NCI-H146 treated with DMSO at 0.1 percent for 48 hours (cell line): ENCODE measurements at regions not wholly inside any gene's neighbourhood (a gene's known extent, or its start where the extent isn't known, plus 50 kb on each side); places are given as distances from the start of the nearest gene placed in this dataset.
"Not testable (repeated sequence)": the region's sequence is repeated elsewhere in the genome, so short reads cannot be mapped to it uniquely, and the experiment has no call there.

Experiments used
- DNase-seq: peaks from one replicate; lab custom pipeline; 2025; ENCODE audit not compliant: unreplicated experiment; lab: John Stamatoyannopoulos, UW

DNA sequence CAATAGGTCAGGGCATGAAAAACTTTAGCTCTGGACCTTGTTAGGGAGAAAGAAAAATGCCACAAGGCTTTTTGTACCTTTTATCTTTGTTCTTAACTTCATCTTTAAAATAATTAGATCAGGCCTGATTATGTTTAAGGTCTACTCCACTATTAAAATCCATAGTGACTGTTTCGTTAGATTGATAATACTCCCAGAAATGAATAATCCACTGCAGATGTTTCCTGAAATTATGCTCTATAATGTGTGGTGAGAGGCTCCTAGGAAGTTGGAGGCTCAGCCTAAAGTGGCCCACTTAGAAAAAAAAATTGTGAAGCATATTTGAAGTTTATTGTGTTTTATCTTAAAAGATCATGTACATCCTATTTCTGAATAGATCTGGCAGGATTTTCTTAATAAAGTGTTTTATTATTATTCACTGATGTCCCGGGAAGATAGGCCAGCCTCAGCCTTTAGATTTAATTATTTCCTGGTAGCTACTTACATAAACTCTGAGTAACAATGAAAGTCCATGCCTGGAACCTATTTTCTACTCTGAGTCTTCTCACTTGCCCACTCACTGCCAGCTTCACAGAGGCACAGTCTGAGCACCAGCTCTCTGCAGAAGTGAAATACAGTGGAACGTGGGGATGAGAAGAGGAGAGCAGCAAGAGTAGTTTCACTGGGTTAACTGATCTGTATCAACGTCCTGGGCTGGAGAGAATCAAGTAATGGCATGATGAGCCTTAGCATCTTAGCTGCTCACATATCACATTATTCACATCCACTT is 126.8 kb upstream of the TMEM170B start:
- DNase-seq, result no peak

DNA sequence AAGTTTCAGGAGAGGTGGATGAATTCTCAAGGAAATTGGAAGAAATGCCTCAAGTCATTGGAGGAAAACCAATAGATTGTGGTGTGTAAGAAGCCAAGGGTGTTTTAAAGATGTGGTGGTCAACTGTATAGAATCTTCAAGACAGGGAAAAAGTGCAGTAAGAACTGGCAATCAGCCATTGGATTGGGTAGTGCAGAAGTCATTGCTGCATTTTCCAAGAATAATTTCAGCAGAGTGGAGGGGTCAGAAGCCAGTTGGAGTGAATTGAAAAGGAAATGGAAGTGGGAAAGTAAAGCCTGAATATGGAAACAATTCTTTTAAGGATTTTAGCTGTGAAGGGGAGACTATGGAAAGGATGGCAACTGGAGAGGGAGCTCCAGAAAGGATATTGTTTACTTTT is 128.2 kb upstream of the TMEM170B start:
- DNase-seq, result no peak

DNA sequence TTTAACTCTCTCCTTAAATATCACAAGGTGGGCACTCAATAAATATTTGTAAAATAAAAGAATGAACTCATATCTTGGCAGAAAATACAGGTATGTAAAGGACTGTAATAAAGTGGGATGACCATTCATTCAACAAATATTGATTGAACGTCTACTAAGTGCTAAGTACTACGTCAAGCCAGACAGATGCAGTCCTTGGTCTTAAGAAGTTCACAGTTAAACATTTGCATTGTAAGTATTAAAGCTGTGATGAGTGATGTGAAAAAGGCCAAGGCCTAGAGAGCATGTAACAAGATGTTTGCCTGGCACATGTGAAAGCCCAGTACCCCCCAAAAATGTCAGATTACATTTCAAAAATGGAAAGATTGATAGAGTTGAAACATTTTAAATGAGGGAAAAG is 130.1 kb upstream of the TMEM170B start:
- DNase-seq, result no peak

DNA sequence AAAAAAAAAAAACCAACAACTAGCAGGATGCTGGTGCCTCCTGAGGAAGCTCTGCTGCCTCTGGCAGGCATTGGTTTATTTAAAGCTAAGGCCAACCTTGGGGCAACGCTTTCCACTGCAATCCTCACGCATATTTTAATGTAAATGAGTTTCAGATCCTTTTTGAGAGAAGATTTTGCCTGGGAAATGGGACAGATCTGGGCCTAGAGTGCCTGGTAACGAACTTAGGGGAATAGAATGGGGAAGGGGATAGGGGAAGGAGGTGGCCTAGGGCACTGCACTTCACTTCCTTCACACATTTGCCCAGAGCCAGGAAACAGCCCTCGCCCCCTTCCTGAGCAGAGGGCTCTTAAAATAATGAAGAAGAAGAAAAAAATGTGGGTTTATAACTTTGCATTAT is 132.7 kb upstream of the TMEM170B start:
- DNase-seq, result no peak

DNA sequence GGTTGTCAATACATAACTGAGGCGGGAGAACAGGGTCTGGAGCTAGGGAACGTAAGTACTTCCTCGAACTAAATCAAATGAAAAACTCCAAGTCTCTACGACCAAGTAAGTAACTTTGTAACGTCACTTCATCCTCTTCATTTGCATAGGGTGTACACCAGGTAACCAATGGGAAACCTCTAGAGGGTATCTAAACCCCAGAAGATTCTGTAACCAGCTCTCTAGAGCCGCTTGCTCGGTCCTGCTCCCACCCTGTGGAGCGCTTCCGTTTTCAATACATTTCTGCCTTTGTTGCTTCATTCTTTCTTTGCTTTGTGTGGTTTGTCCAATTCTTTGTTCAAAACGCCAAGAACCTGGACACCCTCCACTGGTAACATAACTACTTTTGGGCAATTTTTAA is 133.5 kb upstream of the TMEM170B start:
- DNase-seq, result no peak

DNA sequence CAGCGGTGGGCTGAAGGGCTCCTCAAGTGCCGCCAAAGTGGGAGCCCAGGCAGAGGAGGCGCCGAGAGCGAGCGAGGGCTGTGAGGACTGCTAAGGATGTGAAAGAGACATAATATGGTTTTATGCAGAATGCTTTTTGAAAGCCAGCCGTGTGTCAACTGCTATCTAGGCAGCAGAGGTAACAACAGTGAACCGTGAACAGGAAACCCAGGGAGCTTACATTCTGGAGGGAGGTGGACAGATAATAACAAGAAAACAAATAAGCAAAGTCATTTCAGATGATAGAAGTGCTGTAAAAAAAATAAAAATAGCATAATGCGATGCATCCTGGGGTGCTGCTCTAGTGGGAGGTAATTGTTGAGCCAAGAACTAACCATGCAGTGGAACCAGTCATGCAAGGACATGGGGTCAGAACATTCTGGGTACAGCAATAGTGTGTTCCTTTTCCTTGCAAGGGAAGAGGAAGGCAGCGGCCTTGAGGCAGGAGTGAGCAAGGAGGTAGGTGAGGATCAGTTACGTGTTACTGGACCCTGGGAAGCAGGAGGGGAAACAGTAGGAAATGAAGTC is 134.4 kb upstream of the TMEM170B start:
- no peak for DNase-seq

DNA sequence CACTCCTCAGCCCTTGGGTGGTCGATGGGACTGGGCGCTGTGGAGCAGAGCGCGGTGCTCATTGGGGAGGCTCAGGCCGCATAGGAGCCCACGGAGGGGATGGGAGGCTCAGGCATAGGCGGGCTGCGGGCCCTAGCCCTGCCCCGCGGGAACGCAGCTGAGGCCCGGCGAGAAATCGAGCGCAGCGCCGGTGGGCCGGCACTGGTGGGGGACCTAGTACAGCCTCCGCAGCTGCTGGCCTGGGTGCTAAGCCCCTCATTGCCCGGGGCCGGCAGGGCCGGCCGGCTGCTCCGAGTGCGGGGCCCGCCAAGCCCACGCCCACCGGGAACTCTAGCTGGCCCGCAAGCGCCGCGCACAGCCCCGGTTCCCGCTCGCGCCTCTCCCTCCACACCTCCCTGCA is 135.0 kb upstream of the TMEM170B start:
- DNase-seq, result not testable (repeated sequence)

DNA sequence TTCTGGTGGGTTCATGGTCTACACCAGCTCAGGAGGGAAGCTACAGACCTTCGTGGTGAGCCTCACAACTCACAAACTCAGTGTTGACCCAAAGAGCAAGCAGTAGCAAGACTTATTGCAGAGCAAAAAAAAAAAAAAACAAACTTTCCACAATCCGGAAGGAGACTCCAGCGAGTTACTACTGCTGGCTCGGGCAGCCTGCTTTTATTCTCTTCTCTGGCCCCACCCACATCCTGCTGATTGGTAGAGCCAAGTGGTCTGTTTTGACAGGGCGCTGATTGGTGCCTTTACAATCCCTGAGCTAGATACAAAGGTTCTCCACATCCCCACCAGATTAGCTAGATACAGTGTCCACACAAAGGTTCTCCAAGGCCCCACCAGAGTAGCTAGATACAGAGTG is 135.6 kb upstream of the TMEM170B start:
- DNase-seq, result not testable (repeated sequence)

DNA sequence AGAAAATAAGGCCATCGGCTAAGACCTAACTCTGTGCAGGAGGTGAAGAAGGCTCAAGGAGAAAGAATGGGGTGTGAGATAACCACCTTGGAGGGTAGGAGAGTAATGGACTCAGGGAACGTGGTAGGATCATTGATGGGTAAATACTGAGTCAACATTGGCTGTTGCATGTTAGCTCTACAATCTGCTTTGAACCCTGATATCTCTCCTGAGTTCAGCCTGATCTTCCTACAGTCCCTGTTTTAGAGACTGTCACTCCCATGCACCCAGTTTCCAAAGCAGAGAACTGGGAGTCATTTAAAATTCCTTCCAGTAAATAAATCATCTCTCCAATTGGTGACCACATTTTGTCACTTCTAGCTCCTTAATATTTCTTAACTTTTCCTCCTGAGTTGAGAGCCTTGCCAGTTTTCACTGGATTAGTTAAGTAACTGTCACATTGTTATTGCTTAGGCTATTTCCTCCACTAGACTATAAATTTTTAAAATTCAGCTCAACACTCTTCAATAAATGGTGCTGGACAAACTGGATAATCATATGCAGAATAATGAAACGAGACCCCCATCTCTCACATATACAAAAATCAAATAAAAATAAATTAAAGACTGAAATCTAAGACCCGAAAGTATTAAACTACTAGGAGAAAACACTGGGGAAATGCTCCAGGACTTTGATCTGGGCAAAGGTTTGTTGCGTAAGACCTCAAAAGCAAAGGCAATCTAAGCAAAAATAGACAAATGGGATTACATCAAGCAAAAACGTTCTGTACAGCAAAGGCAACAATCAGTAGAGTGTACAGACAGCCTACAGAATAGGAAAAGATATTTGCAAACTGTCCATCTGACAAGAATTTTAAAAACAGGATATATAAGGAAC is 138.9 kb upstream of the TMEM170B start:
- DNase-seq, result no peak

DNA sequence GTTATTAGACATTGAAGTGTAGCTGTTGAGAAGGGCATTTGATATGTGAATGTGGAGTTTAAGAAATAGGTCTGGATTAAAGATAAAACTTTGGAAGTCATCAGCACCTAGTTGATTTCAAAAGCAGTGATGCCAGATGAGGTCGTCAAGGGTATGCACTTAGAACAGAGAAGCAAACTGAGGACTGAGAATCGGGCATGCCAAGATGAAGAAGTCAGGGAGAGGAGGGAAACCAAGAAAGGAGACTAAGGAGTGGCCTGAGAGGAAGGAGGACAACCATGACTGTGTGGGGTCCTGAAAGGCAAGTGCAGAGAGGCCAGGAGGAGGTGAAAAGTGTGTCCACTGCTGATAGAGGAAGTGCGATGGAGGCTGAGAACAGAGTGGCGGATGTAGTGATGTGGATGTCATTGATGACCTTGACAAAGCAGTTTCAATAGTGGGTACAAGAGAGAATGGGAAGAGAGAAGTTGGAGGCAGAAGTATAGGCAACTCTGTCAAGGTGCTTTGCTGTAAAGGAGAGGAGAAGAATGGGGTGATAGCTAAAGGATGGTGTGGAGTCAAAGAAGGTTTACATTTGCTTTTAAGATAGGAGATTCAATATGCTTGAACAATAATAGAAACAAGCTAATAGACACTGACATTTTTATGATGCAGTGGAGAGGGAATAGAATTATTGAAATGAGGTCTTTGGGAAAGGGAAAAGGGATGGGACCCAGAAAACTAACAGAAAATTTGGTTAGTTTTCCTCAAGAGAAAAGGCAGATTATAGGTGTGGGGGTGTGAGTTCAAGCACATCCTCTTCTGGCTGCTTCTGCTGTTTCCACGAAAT is 139.7 kb upstream of the TMEM170B start:
- no peak for DNase-seq

DNA sequence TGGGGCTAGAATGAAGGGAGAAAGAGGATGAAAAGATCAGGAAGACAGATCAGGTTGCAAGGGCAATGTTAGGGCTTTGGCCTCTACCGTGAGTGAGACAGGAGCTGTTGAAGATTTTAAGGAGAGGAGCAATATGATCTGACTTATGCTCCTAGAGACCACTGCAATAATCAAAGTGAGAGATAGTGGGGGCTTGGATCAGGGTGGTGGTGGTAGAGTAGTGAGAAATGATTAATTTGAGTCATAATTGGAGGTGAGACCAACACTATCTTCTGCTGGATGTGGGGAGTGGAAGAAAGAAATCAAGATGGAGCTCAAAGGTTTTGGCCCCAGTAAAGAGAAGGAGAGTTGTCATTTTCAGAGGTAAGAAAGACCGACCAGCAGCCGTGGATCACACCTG is 140.7 kb upstream of the TMEM170B start:
- DNase-seq, result no peak

DNA sequence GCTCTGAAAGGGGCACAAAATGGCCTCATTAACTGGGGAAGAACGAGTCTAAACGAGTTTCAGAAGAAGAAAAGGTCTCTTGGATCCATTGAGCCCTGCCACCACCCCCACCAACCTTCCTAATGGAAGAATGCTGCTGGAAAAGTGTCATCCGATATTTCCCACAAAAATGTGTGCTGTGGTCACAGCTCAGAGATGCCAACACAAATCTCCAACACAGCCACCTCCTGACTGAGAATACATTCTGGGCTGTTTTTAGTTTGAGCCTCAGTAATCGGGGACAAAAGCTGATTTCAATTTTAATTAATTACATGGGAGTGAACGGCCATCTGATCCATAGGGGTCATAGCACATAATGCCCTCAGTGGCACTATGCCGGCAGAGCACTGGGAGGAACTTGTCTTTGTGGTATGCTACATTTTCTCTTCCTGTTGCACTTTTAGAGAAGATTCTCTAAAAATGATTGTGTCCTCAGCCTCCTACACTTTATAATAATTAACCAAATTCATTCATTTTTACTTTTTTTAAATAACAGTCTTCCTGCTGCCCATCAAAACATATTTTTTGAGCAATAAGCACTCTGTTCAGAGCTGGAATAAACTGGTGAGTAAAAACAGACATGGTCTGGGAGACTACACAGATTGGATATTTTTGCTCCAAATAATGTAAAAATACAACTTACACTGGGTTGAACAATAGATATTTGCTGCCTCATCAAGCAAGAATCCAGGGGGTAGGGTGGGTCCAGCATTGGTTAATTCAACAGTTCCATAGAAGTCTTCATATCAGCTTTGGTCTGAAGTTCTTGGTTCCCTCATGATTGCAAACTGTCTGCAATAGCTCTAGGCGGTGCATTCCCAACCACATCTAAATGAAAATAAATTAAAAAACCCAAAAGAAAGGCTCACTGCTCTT is 143.6 kb upstream of the TMEM170B start:
- DNase-seq, result no peak

DNA sequence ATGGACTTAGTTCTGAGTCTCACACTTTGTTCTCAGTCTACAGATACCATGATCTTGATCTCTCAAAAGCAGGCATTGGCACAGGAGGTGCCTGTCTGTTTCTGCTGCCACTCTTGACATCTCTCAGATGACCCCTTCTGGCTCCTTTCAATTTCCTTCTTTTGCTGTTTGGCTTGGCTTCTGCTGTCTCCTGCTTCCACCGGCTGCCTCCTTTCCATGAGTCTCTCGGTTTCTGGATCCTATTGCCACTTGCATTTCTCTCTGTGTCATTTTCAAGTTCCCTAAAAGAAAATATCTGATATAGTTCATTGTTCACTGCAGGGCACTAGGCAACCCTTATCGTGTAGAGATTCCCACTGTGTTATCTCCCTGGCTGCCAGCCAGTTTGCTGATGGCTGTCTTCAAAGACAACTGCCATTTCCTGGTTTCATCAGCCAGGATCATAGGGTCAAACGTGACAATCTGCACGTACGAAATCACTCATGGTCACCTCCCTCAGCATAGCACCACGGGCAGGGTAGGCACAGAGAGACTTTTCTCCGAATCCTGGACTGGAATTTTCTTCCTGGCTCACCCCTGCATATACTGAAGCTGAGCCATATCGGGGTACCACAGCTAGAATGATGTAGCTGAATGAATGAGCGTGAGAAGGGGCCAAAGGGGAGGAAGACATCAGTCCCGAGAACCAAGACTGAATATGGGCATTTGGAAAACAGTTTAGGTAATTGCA is 144.6 kb upstream of the TMEM170B start:
- peak; percentile 17 for DNase-seq

DNA sequence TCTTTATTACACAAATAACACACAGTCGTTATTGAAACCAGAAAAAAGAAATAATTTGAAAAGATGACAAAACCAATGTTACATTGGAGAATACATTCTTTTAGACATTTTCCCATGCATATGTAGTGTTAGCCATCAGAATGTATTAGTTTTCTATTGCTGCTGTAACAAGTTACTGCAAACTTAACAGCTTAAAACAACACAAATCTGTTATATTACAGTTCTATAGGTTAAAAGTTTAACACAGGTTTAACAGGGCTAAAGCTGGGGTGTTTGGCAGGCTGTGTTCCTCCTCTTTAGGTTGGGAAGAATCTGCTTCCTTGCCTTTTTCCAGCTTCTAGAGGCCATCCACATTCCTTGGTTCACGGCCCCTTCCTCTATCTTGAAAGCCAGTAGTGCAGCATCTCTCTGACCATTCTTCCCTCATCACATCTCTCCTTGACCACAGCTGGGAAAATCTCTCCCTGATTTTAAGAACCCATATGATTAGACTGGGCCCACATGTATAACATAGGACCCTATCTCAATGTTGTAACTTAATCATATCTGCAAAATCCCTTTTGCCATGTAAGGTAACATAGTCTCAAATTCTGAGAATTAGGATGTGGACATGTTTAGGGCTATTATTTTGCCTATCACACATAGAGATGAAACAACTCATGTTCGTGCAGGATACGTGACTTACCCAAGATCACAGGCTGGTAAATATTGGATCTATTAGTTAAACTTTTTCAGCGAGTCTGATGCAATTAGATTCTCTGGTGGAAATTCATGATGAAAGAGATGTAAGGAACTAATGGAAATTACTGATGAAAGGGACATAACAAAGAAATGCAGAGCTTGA is 145.4 kb upstream of the TMEM170B start:
- no peak for DNase-seq

DNA sequence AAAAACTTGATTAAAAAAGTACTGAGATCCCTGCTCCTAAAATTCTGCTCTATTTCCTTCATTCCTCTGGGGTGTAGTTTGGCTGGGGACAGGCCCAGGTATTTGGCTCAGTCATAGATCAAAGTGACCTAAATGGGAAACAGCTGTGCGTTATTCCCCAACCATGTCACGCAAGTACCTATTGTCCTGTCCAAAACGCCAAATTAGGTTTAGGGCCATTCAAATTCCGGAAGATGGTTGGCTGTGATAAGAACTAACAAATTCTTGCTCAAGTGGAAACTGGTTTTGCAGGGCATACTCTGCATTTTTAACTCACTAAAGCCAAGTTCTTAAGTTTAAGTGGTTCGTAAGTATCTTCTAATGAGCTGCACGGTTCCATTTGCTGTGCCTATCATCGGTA is 147.6 kb upstream of the TMEM170B start:
- no peak for DNase-seq

DNA sequence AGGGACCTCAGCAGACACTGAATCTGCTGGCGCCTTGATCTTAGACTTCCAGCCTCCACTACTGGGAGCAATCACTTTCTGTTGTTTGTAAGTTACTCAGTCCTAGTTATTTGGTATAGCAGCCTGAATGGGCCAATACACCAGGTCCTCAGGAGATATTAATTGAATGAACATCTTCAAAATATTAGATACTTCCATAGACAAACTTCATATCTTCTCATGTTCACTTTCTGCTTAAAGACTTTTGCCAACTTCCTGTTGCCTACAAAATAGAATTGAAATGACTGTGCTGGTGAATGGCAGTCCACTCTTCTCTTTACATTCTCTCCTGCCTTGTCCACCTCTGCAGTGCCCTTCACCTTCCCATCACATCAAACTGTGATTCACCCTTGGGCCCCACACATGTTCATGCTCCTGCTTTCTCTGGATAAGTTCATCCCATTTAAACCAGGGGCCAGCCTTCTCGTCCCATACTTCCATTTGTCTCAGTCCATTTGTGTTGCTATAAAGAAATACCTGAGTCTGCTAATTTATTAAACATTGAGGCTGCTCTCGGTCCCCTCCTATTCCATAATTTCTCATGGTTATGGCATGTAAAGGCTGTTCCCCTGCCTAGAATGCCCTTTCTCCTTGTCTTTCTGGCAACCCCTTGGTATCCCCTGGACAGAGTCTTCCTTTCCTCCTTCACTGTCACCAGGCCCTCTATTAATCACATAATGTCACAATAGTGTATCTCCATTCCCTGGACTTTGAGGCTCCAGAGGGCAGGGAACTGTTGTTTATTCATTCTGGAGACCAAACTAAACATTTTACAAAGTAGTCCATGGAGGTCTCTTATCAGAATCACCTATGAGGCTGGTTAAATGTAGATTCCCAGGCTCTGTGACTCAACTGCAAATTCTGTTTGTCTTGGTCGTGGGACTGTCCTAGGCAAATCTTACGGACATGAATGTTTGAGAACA is 148.3 kb upstream of the TMEM170B start:
- DNase-seq, result no peak

DNA sequence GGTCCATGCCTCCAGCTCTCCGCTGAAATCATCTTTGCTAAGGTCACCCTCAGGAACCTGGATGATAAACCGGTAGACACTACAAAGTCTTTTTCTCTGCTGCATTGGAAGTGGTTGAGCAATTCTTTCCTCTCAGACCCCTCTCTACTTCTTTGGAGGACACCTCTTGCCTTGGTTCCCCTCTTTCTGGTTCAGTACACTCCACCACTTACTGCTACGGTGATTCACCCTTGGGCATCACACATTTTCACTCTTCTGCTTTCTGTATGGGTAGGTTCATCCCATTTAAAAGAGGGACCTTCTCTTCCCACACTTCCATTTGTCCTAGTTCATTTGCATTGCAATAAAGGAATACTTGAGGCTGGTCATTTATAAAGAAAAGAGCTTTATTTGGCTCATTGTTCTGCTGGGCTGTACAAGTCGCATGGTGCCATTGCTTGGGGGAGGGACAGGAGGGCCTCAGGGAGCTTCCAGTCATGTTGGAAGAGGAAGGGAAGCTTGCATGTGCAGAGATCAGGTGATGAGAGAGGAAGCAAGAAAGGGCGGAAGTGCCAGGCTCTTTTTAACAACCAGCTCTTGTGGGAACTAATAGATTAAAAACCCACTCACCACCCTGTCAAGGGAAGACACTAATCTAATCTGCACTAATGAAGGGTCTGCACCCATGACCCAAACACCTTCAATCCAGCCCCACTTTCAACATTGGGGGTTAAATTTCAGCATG is 149.7 kb upstream of the TMEM170B start:
- DNase-seq, result no peak
